ENCODE measurements at regions not wholly inside any gene's neighbourhood (a gene's known extent, or its start where the extent isn't known, plus 50 kb on each side); places are given as distances from the start of the nearest gene placed in this dataset.

- TF ChIP-seq ISL1 (CRISPR knock-in tag; IDR thresholded peaks at IDR 0.05), result no peak
- TF ChIP-seq ZNF70 (CRISPR knock-in tag; IDR thresholded peaks at IDR 0.05), result no peak
- no peak for TF ChIP-seq PATZ1 (CRISPR knock-in tag; IDR thresholded peaks at IDR 0.05; ENCODE audit: borderline replicate concordance)
- no peak for TF ChIP-seq ZFP30 (CRISPR knock-in tag; IDR thresholded peaks at IDR 0.05)
- TF ChIP-seq ZFP3 (CRISPR knock-in tag; IDR thresholded peaks at IDR 0.05), result no peak
- no peak for TF ChIP-seq SNAI2 (CRISPR knock-in tag; IDR thresholded peaks at IDR 0.05)
- no peak for TF ChIP-seq CREB5 (CRISPR knock-in tag; IDR thresholded peaks at IDR 0.05; ENCODE audit: low read depth)
- no peak for TF ChIP-seq POU6F1 (CRISPR knock-in tag; IDR thresholded peaks at IDR 0.05; ENCODE audit: borderline replicate concordance, low read depth)
- TF ChIP-seq BACH2 (CRISPR knock-in tag; IDR thresholded peaks at IDR 0.05; ENCODE audit: borderline replicate concordance), result no peak
- no peak for TF ChIP-seq RARB (CRISPR knock-in tag; IDR thresholded peaks at IDR 0.05)
- TF ChIP-seq ZNF8 (CRISPR knock-in tag; IDR thresholded peaks at IDR 0.05), result no peak
- no peak for TF ChIP-seq OSR1 (CRISPR knock-in tag; IDR thresholded peaks at IDR 0.05)
- TF ChIP-seq ESRRG (CRISPR knock-in tag; IDR thresholded peaks at IDR 0.05), result no peak
- TF ChIP-seq GLIS3 (CRISPR knock-in tag; IDR thresholded peaks at IDR 0.05), result no peak
- no peak for TF ChIP-seq ARNTL (CRISPR knock-in tag; IDR thresholded peaks at IDR 0.05; ENCODE audit: borderline replicate concordance, low read depth)
- no peak for TF ChIP-seq CSDC2 (CRISPR knock-in tag; IDR thresholded peaks at IDR 0.05)
- no peak for TF ChIP-seq TSHZ2 (CRISPR knock-in tag; IDR thresholded peaks at IDR 0.05)
- no peak for TF ChIP-seq TOX (CRISPR knock-in tag; IDR thresholded peaks at IDR 0.05; ENCODE audit: borderline replicate concordance)
- no peak for ATAC-seq
Observed at GRCh38 chr5:154570572-154571324, 92.7 kb upstream of the HAND1 start.

- no peak for ATAC-seq
- TF ChIP-seq BACH2 (CRISPR knock-in tag; IDR thresholded peaks at IDR 0.05; ENCODE audit: borderline replicate concordance) (no peak), ZNF8 (CRISPR knock-in tag; IDR thresholded peaks at IDR 0.05) (no peak), ZFP30 (CRISPR knock-in tag; IDR thresholded peaks at IDR 0.05) (no peak), PATZ1 (CRISPR knock-in tag; IDR thresholded peaks at IDR 0.05; ENCODE audit: borderline replicate concordance) (no peak), TOX (CRISPR knock-in tag; IDR thresholded peaks at IDR 0.05; ENCODE audit: borderline replicate concordance) (no peak), RARB (CRISPR knock-in tag; IDR thresholded peaks at IDR 0.05) (no peak), TCF4 (CRISPR knock-in tag; IDR thresholded peaks at IDR 0.05; ENCODE audit: borderline replicate concordance) (no peak), OSR1 (CRISPR knock-in tag; IDR thresholded peaks at IDR 0.05) (no peak)
Observed at GRCh38 chr5:154568589-154568988, 90.6 kb upstream of the HAND1 start.

- ATAC-seq, result no peak
- TF ChIP-seq ISL1 (CRISPR knock-in tag; IDR thresholded peaks at IDR 0.05) (no peak), ARNTL (CRISPR knock-in tag; IDR thresholded peaks at IDR 0.05; ENCODE audit: borderline replicate concordance, low read depth) (no peak), ZNF70 (CRISPR knock-in tag; IDR thresholded peaks at IDR 0.05) (no peak), TCF4 (CRISPR knock-in tag; IDR thresholded peaks at IDR 0.05; ENCODE audit: borderline replicate concordance) (no peak), ZNF565 (CRISPR knock-in tag; conservative IDR thresholded peaks at IDR 0.05; ENCODE audit: low read depth) (no peak), TSHZ2 (CRISPR knock-in tag; IDR thresholded peaks at IDR 0.05) (no peak), CSDC2 (CRISPR knock-in tag; IDR thresholded peaks at IDR 0.05) (no peak), CREB5 (CRISPR knock-in tag; IDR thresholded peaks at IDR 0.05; ENCODE audit: low read depth) (no peak)
Observed at GRCh38 chr5:154567155-154567554, 89.1 kb upstream of the HAND1 start.
